Activated T-helper 1 cell treated with anti-CD3 and anti-CD28 coated beads, Interleukin-12 subunit alpha, Interleukin-12 subunit beta, Interleukin-2, Interleukin-4 antibody, amounts not matched to agents 30 ng/mL and 10 ng/mL and 1 ng/mL, durations not matched to agents 14 hours and 24 hours and 36 hours (primary cell): ENCODE measurements at regions not wholly inside any gene's neighbourhood (a gene's known extent, or its start where the extent isn't known, plus 50 kb on each side); places are given as distances from the start of the nearest gene placed in this dataset.

Experiments used
- DNase-seq: peaks from one replicate; pipeline ENCODE4 v3.0.0; 2021; ENCODE audit warnings: low spot score
- H3K27ac Mint-ChIP-seq: one replicate; pipeline ENCODE4 v1.8.0; 2021; ENCODE audit warnings: mild to moderate bottlenecking, mixed read lengths
- H3K27me3 Mint-ChIP-seq: one replicate; pipeline ENCODE4 v1.8.0; 2022; ENCODE audit warnings: mild to moderate bottlenecking, moderate library complexity, mixed read lengths; ENCODE audit not compliant: insufficient read depth
- H3K36me3 Mint-ChIP-seq: one replicate; pipeline ENCODE4 v1.8.0; 2021; ENCODE audit warnings: low read depth, mixed read lengths
- H3K4me1 Mint-ChIP-seq: one replicate; pipeline ENCODE4 v1.8.0; 2021; ENCODE audit warnings: low read depth, mixed read lengths
- H3K4me3 Mint-ChIP-seq: one replicate; pipeline ENCODE4 v1.8.0; 2021; ENCODE audit warnings: mild to moderate bottlenecking, moderate library complexity, mixed read lengths
- H3K9me3 Mint-ChIP-seq: one replicate; pipeline ENCODE4 v1.8.0; 2021; ENCODE audit warnings: mixed read lengths
- intact Hi-C: fragments of 100-400 bp; cut with micrococcal nuclease; formaldehyde crosslinking; loops from one replicate; pipeline ENCODE4 v1.15.1; 2024

GRCh38 chr12:13436696-13437391, 240.3 kb downstream of the EMP1 start:
- no peaks in the 10 kb centered on the region for H3K9me3 Mint-ChIP-seq
- H3K27ac Mint-ChIP-seq = no peak overlapping the region
- H3K36me3 Mint-ChIP-seq = no peaks in the 10 kb centered on the region
- intact Hi-C loops = no loop called here
- H3K4me3 Mint-ChIP-seq = no peak overlapping the region
- DNase-seq = no peak
- peaks cover 2% of the 10 kb centered on the region for H3K27me3 Mint-ChIP-seq
- no peaks in the 10 kb centered on the region for H3K4me1 Mint-ChIP-seq

GRCh38 chr12:13436182-13436581, 239.7 kb downstream of the EMP1 start:
- intact Hi-C loops = no loop called here
- Mint-ChIP-seq H3K27me3 (peaks cover 2% of the 10 kb centered on the region), H3K4me3 (no peak overlapping the region), H3K9me3 (no peaks in the 10 kb centered on the region), H3K27ac (no peak overlapping the region), H3K4me1 (no peaks in the 10 kb centered on the region), H3K36me3 (no peaks in the 10 kb centered on the region)
- no peak for DNase-seq

- no peaks in the 10 kb centered on the region for H3K36me3 Mint-ChIP-seq
- no peaks in the 10 kb centered on the region for H3K4me1 Mint-ChIP-seq
- intact Hi-C loops = no loop called here
- no peaks in the 10 kb centered on the region for H3K9me3 Mint-ChIP-seq
- H3K4me3 Mint-ChIP-seq = no peak overlapping the region
- no peak overlapping the region for H3K27ac Mint-ChIP-seq
- no peak for DNase-seq
- peaks cover 2% of the 10 kb centered on the region for H3K27me3 Mint-ChIP-seq
Observed at GRCh38 chr12:13435235-13435933, 238.9 kb downstream of the EMP1 start.

GRCh38 chr12:13433768-13434167, 237.2 kb downstream of the EMP1 start:
- intact Hi-C loops = no loop called here
- H3K4me3 Mint-ChIP-seq = no peak overlapping the region
- no peak for DNase-seq
- H3K27ac Mint-ChIP-seq = no peak overlapping the region
- no peaks in the 10 kb centered on the region for H3K36me3 Mint-ChIP-seq
- no peaks in the 10 kb centered on the region for H3K4me1 Mint-ChIP-seq
- peaks cover 2% of the 10 kb centered on the region for H3K27me3 Mint-ChIP-seq
- no peaks in the 10 kb centered on the region for H3K9me3 Mint-ChIP-seq

- intact Hi-C loops = no loop called here
- Mint-ChIP-seq H3K27me3 (peaks cover 2% of the 10 kb centered on the region), H3K36me3 (no peaks in the 10 kb centered on the region), H3K27ac (no peak overlapping the region), H3K9me3 (no peaks in the 10 kb centered on the region), H3K4me1 (no peaks in the 10 kb centered on the region), H3K4me3 (no peak overlapping the region)
- DNase-seq = no peak
Observed at GRCh38 chr12:13431041-13431440, 234.5 kb downstream of the EMP1 start.

GRCh38 chr12:13428538-13429265, 232.2 kb downstream of the EMP1 start:
- no peak for DNase-seq
- Mint-ChIP-seq H3K27me3 (no peaks in the 10 kb centered on the region), H3K36me3 (no peaks in the 10 kb centered on the region), H3K9me3 (no peaks in the 10 kb centered on the region), H3K4me3 (no peak overlapping the region), H3K27ac (no peak overlapping the region), H3K4me1 (no peaks in the 10 kb centered on the region)
- intact Hi-C loops = no loop called here

- intact Hi-C loops = no loop called here
- H3K4me3 Mint-ChIP-seq = no peak overlapping the region
- no peak for DNase-seq
- no peaks in the 10 kb centered on the region for H3K9me3 Mint-ChIP-seq
- H3K27ac Mint-ChIP-seq = no peak overlapping the region
- no peaks in the 10 kb centered on the region for H3K36me3 Mint-ChIP-seq
- peaks cover 2% of the 10 kb centered on the region for H3K27me3 Mint-ChIP-seq
- no peaks in the 10 kb centered on the region for H3K4me1 Mint-ChIP-seq
Observed at GRCh38 chr12:13425766-13426165, 229.2 kb downstream of the EMP1 start.

- DNase-seq = no peak
- intact Hi-C loops = no loop called here
- no peaks in the 10 kb centered on the region for H3K9me3 Mint-ChIP-seq
- H3K4me3 Mint-ChIP-seq = no peak overlapping the region
- no peak overlapping the region for H3K27ac Mint-ChIP-seq
- H3K4me1 Mint-ChIP-seq = no peaks in the 10 kb centered on the region
- peaks cover 2% of the 10 kb centered on the region for H3K27me3 Mint-ChIP-seq
- H3K36me3 Mint-ChIP-seq = no peaks in the 10 kb centered on the region
Observed at GRCh38 chr12:13422291-13422690, 225.8 kb downstream of the EMP1 start.

- no peaks in the 10 kb centered on the region for H3K36me3 Mint-ChIP-seq
- peaks cover 2% of the 10 kb centered on the region for H3K27me3 Mint-ChIP-seq
- no peaks in the 10 kb centered on the region for H3K9me3 Mint-ChIP-seq
- intact Hi-C loops = no loop called here
- H3K4me1 Mint-ChIP-seq = no peaks in the 10 kb centered on the region
- no peak overlapping the region for H3K27ac Mint-ChIP-seq
- no peak for DNase-seq
- no peak overlapping the region for H3K4me3 Mint-ChIP-seq
Observed at GRCh38 chr12:13417516-13417915, 221.0 kb downstream of the EMP1 start.

- Mint-ChIP-seq H3K4me1 (no peaks in the 10 kb centered on the region), H3K27me3 (peaks cover 4% of the 10 kb centered on the region), H3K36me3 (no peaks in the 10 kb centered on the region), H3K27ac (no peak overlapping the region), H3K9me3 (peaks cover 14% of the 10 kb centered on the region), H3K4me3 (no peak overlapping the region)
- no peak for DNase-seq
- intact Hi-C loops = no loop called here
Observed at GRCh38 chr12:13411287-13411686, 214.8 kb downstream of the EMP1 start.

GRCh38 chr12:13405961-13406703, 209.6 kb downstream of the EMP1 start:
- H3K9me3 Mint-ChIP-seq = peaks cover 6% of the 10 kb centered on the region
- H3K27me3 Mint-ChIP-seq = peaks cover 3% of the 10 kb centered on the region
- no peak overlapping the region for H3K27ac Mint-ChIP-seq
- no peaks in the 10 kb centered on the region for H3K4me1 Mint-ChIP-seq
- no peak overlapping the region for H3K4me3 Mint-ChIP-seq
- intact Hi-C loops = no loop called here
- no peak for DNase-seq
- no peaks in the 10 kb centered on the region for H3K36me3 Mint-ChIP-seq

GRCh38 chr12:13404631-13405473, 208.3 kb downstream of the EMP1 start:
- Mint-ChIP-seq H3K27me3 (no peaks in the 10 kb centered on the region), H3K27ac (no peak overlapping the region), H3K9me3 (no peaks in the 10 kb centered on the region), H3K4me3 (no peak overlapping the region), H3K36me3 (no peaks in the 10 kb centered on the region), H3K4me1 (no peaks in the 10 kb centered on the region)
- DNase-seq = no peak
- intact Hi-C loops = no loop called here
